Neural cell (in vitro differentiated cells): ENCODE measurements at regions not wholly inside any gene's neighbourhood (a gene's known extent, or its start where the extent isn't known, plus 50 kb on each side); places are given as distances from the start of the nearest gene placed in this dataset.

ENCODE experiments used
- H2AFZ ChIP-seq: fragments of 200-600, 300-800 bp; sonication (generic), shearing (Covaris generic); 2 replicates; pipeline ENCODE4 v1.6.0; 2014; ENCODE audit warnings: low read depth, mild to moderate bottlenecking, antibody characterized with exemption, low read length, moderate library complexity
- H3F3A ChIP-seq: fragments of 200-600 bp; shearing (Covaris generic); 2 replicates; pipeline ENCODE4 v1.6.1; 2016; ENCODE audit warnings: mild to moderate bottlenecking, moderate library complexity, mixed read lengths, antibody characterized with exemption, low read length; ENCODE audit not compliant: insufficient read depth, poor library complexity, severe bottlenecking
- H3K27ac ChIP-seq: fragments of 200-600, 300-800 bp; sonication (generic), shearing (Covaris generic); 2 replicates; pipeline ENCODE4 v1.5.1; 2014; ENCODE audit warnings: mild to moderate bottlenecking, low read length, moderate library complexity
- H3K27me3 ChIP-seq: fragments of 300-800, 200-600 bp; sonication (generic), shearing (Covaris generic); 2 replicates; pipeline ENCODE4 v1.6.0; 2014; ENCODE audit warnings: mild to moderate bottlenecking, low read depth, low read length, moderate library complexity; ENCODE audit not compliant: insufficient read depth
- H3K36me3 ChIP-seq: fragments of 300-800, 200-600 bp; sonication (generic), shearing (Covaris generic); 2 replicates; pipeline ENCODE4 v1.5.1; 2014; ENCODE audit warnings: mild to moderate bottlenecking, antibody characterized with exemption, low read length, moderate library complexity; ENCODE audit not compliant: insufficient read depth
- H3K4me2 ChIP-seq: fragments of 300-800, 200-600 bp; sonication (generic), shearing (Covaris generic); 2 replicates; pipeline ENCODE4 v1.6.0; 2014; ENCODE audit warnings: mild to moderate bottlenecking, low read length
- H3K4me3 ChIP-seq: fragments of 300-800, 200-600 bp; sonication (generic), shearing (Covaris generic); 2 replicates; pipeline ENCODE4 v1.5.1; 2014; ENCODE audit warnings: mild to moderate bottlenecking, low read length, moderate library complexity
- H3K79me2 ChIP-seq: fragments of 200-600 bp; shearing (Covaris generic); replicated peaks from 2 replicates; pipeline ENCODE4 v1.6.0; 2014; ENCODE audit warnings: mild to moderate bottlenecking, low read length, moderate library complexity; ENCODE audit not compliant: insufficient read depth
- H3K9ac ChIP-seq: fragments of 300-800, 200-600 bp; sonication (generic), shearing (Covaris generic); 2 replicates; pipeline ENCODE4 v1.6.1; 2016; ENCODE audit warnings: mild to moderate bottlenecking, low read length, mixed read lengths
- H3K9me2 ChIP-seq: fragments of 200-600 bp; shearing (Covaris generic); 2 replicates; pipeline ENCODE4 v1.6.1; 2016; ENCODE audit warnings: mild to moderate bottlenecking, low read length, mixed read lengths; ENCODE audit not compliant: insufficient read depth
- H3K9me3 ChIP-seq: fragments of 200-600, 300-800 bp; sonication (generic), shearing (Covaris generic); 2 replicates; pipeline ENCODE4 v1.6.1; 2016; ENCODE audit warnings: mild to moderate bottlenecking, mixed run types, low read length, moderate library complexity, mixed read lengths
- H4K20me1 ChIP-seq: fragments of 200-600 bp; shearing (Covaris generic); 2 replicates; pipeline ENCODE4 v1.6.1; 2016; ENCODE audit warnings: mild to moderate bottlenecking, mixed run types; ENCODE audit not compliant: insufficient read depth
- CTCF ChIP-seq: fragments of 450-650 bp; IDR thresholded peaks from 2 replicates; pipeline ENCODE4 v1.5.1; 2014; ENCODE audit warnings: antibody characterized with exemption, mild to moderate bottlenecking, moderate library complexity; ENCODE audit not compliant: poor library complexity, severe bottlenecking
- EP300 ChIP-seq: fragments of 450-650 bp; conservative IDR thresholded peaks from 2 replicates; pipeline ENCODE4 v1.6.1; 2014; ENCODE audit warnings: antibody characterized with exemption, mild to moderate bottlenecking, moderate library complexity; ENCODE audit not compliant: poor library complexity, severe bottlenecking
- EZH2 ChIP-seq: fragments of 200-600, 300-800 bp; shearing (Covaris generic), sonication (generic); IDR thresholded peaks from 2 replicates; pipeline ENCODE4 v1.6.1; 2014; ENCODE audit warnings: antibody characterized with exemption, low read length, borderline replicate concordance, mild to moderate bottlenecking; ENCODE audit not compliant: insufficient read depth, poor library complexity, severe bottlenecking
- MXI1 ChIP-seq: fragments of 450-650 bp; conservative IDR thresholded peaks from 2 replicates; pipeline ENCODE4 v1.6.1; 2014; ENCODE audit warnings: antibody characterized with exemption, mild to moderate bottlenecking; ENCODE audit not compliant: poor library complexity, severe bottlenecking
- POLR2AphosphoS5 ChIP-seq: IDR thresholded peaks from 2 replicates; pipeline ENCODE4 v1.6.1; 2012
- RAD21 ChIP-seq: fragments of 450-650 bp; conservative IDR thresholded peaks from 2 replicates; pipeline ENCODE4 v1.6.1; 2014; ENCODE audit warnings: antibody characterized with exemption, mild to moderate bottlenecking, moderate library complexity
- REST ChIP-seq: IDR thresholded peaks from 2 replicates; pipeline ENCODE4 v1.6.1; 2012; ENCODE audit warnings: borderline replicate concordance
- SMC3 ChIP-seq: fragments of 450-650 bp; conservative IDR thresholded peaks from 2 replicates; pipeline ENCODE4 v1.6.1; 2014; ENCODE audit warnings: antibody characterized with exemption, mild to moderate bottlenecking, moderate library complexity; ENCODE audit not compliant: poor library complexity
- TAF1 ChIP-seq: IDR thresholded peaks from 2 replicates; pipeline ENCODE4 v1.6.1; 2012; ENCODE audit warnings: low read depth

- no peak for TF ChIP-seq SMC3
- TF ChIP-seq REST: no peak
- Histone ChIP-seq H3K27me3 (no peaks in the 10 kb centered on the region), H3K27ac (no peak overlapping the region), H3K79me2 (no peaks in the 10 kb centered on the region), H3K4me2 (no peak overlapping the region), H3K36me3 (no peaks in the 10 kb centered on the region), H3K9me2 (no peaks in the 10 kb centered on the region), H3K9ac (no peak overlapping the region), H3K4me3 (no peak overlapping the region), H3K9me3 (no peaks in the 10 kb centered on the region), H2AFZ (no peak overlapping the region), H4K20me1 (no peaks in the 10 kb centered on the region), H3F3A (no peaks in the 10 kb centered on the region)
Measured at GRCh38 chr13:105485081-105485480, 1050.4 kb downstream of the EFNB2 start.

- H3K4me3 ChIP-seq: no peak overlapping the region
- no peak for TF ChIP-seq SMC3
- TF ChIP-seq RAD21: no peak
- TF ChIP-seq EZH2: no peak
- TF ChIP-seq EP300: no peak
- no peak for TF ChIP-seq REST
- TF ChIP-seq MXI1: no peak
- TF ChIP-seq TAF1: no peak
- no peak for TF ChIP-seq CTCF
- TF ChIP-seq POLR2AphosphoS5: no peak
- no peaks in the 10 kb centered on the region for H3K36me3 ChIP-seq
- no peak overlapping the region for H3K27ac ChIP-seq
- no peaks in the 10 kb centered on the region for H4K20me1 ChIP-seq
- no peak overlapping the region for H3K4me2 ChIP-seq
- H3K9me2 ChIP-seq: no peaks in the 10 kb centered on the region
- no peak overlapping the region for H2AFZ ChIP-seq
- no peak overlapping the region for H3K9ac ChIP-seq
- no peaks in the 10 kb centered on the region for H3K9me3 ChIP-seq
- H3K27me3 ChIP-seq: no peaks in the 10 kb centered on the region
- H3K79me2 ChIP-seq: no peaks in the 10 kb centered on the region
- H3F3A ChIP-seq: no peaks in the 10 kb centered on the region
Measured at GRCh38 chr13:105474983-105475610, 1060.4 kb downstream of the EFNB2 start.
